IMR-90 (cell line): ENCODE measurements at regions not wholly inside any gene's neighbourhood (a gene's known extent, or its start where the extent isn't known, plus 50 kb on each side); places are given as distances from the start of the nearest gene placed in this dataset.

Experiments
- CEBPB ChIP-seq: IDR thresholded peaks from 2 replicates; pipeline ENCODE4 v1.6.1; 2012; ENCODE audit warnings: low read depth, low read length, improper control_type of control experiment
- CTCF ChIP-seq: conservative IDR thresholded peaks from 2 replicates; pipeline ENCODE4 v1.5.1; 2012; ENCODE audit warnings: mild to moderate bottlenecking, low read depth, low read length, improper control_type of control experiment
- FOS ChIP-seq: fragments of 150-350 bp; IDR thresholded peaks from 2 replicates; pipeline ENCODE4 v1.6.1; 2016; ENCODE audit warnings: low read depth, low read length
- MAFK ChIP-seq: IDR thresholded peaks from 2 replicates; pipeline ENCODE4 v1.6.1; 2012; ENCODE audit warnings: low read depth, low read length, improper control_type of control experiment
- MAZ ChIP-seq: IDR thresholded peaks from 2 replicates; pipeline ENCODE4 v1.6.1; 2012; ENCODE audit warnings: low read depth, mild to moderate bottlenecking, low read length, improper control_type of control experiment, moderate library complexity, borderline replicate concordance
- MXI1 ChIP-seq: IDR thresholded peaks from 2 replicates; pipeline ENCODE4 v1.6.1; 2012; ENCODE audit warnings: low read depth, mild to moderate bottlenecking, low read length, moderate library complexity, borderline replicate concordance
- NFE2L2 ChIP-seq: fragments of 150-350 bp; IDR thresholded peaks from 2 replicates; pipeline ENCODE4 v1.6.1; 2016; ENCODE audit warnings: low read depth, mild to moderate bottlenecking, low read length
- POLR2A ChIP-seq: IDR thresholded peaks from 2 replicates; pipeline ENCODE4 v1.6.1; 2012; ENCODE audit warnings: mild to moderate bottlenecking, low read depth, low read length
- RAD21 ChIP-seq: IDR thresholded peaks from 2 replicates; pipeline ENCODE4 v1.6.1; 2012; ENCODE audit warnings: low read length, improper control_type of control experiment
- RCOR1 ChIP-seq: IDR thresholded peaks from 2 replicates; pipeline ENCODE4 v1.6.1; 2012; ENCODE audit warnings: mild to moderate bottlenecking, low read length, improper control_type of control experiment; ENCODE audit not compliant: insufficient replicate concordance
- RFX5 ChIP-seq: IDR thresholded peaks from 2 replicates; pipeline ENCODE4 v1.8.0; 2012; ENCODE audit warnings: low read depth, mild to moderate bottlenecking, low read length, moderate library complexity
- SMC3 ChIP-seq: fragments of 150-350 bp; IDR thresholded peaks from 2 replicates; pipeline ENCODE4 v1.6.1; 2016; ENCODE audit warnings: low read depth, mild to moderate bottlenecking, antibody characterized with exemption, low read length, moderate library complexity
- TF ChIP-seq, protein P1 (sequence below): fragments of 150-350 bp; IDR thresholded peaks from 2 replicates; pipeline ENCODE4 v1.6.1; 2017; ENCODE audit warnings: mild to moderate bottlenecking, antibody characterized with exemption, low read length, low read depth

GRCh38 chr2:142694282-142694681, 183.2 kb upstream of the KYNU start:
- TF ChIP-seq RFX5, result no peak
- no peak for TF ChIP-seq SMC3
- no peak for TF ChIP-seq CTCF
- TF ChIP-seq MAFK, result no peak
- TF ChIP-seq RCOR1, result no peak
- TF ChIP-seq POLR2A, result no peak
- no peak for TF ChIP-seq MAZ
- TF ChIP-seq MXI1, result no peak
- TF ChIP-seq RAD21, result no peak
- no peak for TF ChIP-seq FOS
- no peak for TF ChIP-seq NFE2L2
- no peak for TF ChIP-seq CEBPB
- TF ChIP-seq, protein P1, sequence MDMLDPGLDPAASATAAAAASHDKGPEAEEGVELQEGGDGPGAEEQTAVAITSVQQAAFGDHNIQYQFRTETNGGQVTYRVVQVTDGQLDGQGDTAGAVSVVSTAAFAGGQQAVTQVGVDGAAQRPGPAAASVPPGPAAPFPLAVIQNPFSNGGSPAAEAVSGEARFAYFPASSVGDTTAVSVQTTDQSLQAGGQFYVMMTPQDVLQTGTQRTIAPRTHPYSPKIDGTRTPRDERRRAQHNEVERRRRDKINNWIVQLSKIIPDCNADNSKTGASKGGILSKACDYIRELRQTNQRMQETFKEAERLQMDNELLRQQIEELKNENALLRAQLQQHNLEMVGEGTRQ, result no peak
